PFSK-1 (cell line): ENCODE measurements at regions not wholly inside any gene's neighbourhood (a gene's known extent, or its start where the extent isn't known, plus 50 kb on each side); places are given as distances from the start of the nearest gene placed in this dataset.

Source experiments
- POLR2AphosphoS5 ChIP-seq: IDR thresholded peaks from 2 replicates; pipeline ENCODE4 v1.6.1; 2012; ENCODE audit warnings: low read depth, mild to moderate bottlenecking, control low read depth, low read length, moderate library complexity
- SIN3A ChIP-seq: IDR thresholded peaks from 2 replicates; pipeline ENCODE4 v1.6.1; 2012; ENCODE audit warnings: mild to moderate bottlenecking, low read length, moderate library complexity, borderline replicate concordance; ENCODE audit not compliant: insufficient read depth
- TAF1 ChIP-seq: IDR thresholded peaks from 2 replicates; pipeline ENCODE4 v1.6.1; 2012; ENCODE audit warnings: low read length, control low read depth, borderline replicate concordance; ENCODE audit not compliant: insufficient read depth
- TF ChIP-seq, protein P1 (sequence below), 2 experiments: IDR thresholded peaks; 2 replicates each; pipeline versions ENCODE4 v1.6.1 to v1.8.0; 2011 to 2012; ENCODE audit warnings: low read depth in 2 of 2, low read length in 2 of 2, control low read depth in 1 of 2, inconsistent platforms in 1 of 2, mild to moderate bottlenecking in 1 of 2, moderate library complexity in 1 of 2; ENCODE audit not compliant: insufficient read depth in 1 of 2

DNA sequence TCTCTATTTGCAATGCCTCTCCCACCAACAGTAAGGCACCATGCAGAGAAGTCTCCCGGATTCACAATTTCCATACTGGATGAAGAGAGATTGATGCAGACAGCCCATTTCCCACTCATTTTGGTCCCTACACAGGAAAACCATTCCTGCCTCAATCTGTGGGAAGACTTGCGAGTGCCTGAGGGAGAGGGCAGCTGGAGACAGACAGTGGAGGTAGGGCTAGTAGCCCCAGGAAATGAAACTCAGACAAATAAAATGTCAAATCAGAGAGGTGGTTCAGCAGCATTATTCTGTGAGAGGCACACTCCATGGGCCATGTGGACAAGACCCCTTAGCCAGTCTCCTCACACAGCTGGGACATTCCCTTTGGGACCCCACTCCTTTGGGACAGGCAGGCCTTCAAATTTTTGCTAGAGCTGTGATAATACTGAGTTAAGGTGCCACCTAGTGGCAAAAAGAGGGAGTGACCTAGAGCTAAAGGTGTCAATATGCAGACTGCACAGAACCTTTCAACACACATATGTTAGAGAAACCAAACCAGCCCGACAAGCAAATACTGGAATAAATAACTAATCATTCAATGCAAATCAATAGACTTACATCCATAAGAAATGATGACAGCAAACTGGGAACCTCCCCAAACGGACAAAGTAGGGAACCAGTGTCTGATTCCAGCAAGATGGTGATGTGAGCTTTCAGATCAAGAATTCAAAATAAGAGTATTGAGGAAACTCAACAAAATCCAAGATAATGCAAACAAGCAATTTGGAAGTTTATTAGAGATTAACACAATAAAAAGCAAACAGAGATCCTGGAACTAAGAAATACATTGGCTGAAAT, 1865.3 kb upstream of the AGA start:
- TF ChIP-seq POLR2AphosphoS5 (no peak), TAF1 (no peak), SIN3A (no peak)
- TF ChIP-seq, protein P1, sequence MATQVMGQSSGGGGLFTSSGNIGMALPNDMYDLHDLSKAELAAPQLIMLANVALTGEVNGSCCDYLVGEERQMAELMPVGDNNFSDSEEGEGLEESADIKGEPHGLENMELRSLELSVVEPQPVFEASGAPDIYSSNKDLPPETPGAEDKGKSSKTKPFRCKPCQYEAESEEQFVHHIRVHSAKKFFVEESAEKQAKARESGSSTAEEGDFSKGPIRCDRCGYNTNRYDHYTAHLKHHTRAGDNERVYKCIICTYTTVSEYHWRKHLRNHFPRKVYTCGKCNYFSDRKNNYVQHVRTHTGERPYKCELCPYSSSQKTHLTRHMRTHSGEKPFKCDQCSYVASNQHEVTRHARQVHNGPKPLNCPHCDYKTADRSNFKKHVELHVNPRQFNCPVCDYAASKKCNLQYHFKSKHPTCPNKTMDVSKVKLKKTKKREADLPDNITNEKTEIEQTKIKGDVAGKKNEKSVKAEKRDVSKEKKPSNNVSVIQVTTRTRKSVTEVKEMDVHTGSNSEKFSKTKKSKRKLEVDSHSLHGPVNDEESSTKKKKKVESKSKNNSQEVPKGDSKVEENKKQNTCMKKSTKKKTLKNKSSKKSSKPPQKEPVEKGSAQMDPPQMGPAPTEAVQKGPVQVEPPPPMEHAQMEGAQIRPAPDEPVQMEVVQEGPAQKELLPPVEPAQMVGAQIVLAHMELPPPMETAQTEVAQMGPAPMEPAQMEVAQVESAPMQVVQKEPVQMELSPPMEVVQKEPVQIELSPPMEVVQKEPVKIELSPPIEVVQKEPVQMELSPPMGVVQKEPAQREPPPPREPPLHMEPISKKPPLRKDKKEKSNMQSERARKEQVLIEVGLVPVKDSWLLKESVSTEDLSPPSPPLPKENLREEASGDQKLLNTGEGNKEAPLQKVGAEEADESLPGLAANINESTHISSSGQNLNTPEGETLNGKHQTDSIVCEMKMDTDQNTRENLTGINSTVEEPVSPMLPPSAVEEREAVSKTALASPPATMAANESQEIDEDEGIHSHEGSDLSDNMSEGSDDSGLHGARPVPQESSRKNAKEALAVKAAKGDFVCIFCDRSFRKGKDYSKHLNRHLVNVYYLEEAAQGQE (IDR thresholded peaks at IDR 0.05; ENCODE audit: insufficient read depth in 1 of 2, low read depth in 2 of 2, low read length in 2 of 2): no peak
